GM19468 (cell line): ENCODE measurements at regions not wholly inside any gene's neighbourhood (a gene's known extent, or its start where the extent isn't known, plus 50 kb on each side); places are given as distances from the start of the nearest gene placed in this dataset.

Experiments
- ATAC-seq: cut with Tn5 transposase; IDR thresholded peaks from one replicate; pipeline ENCODE4 v1.9.1; 2021; ENCODE audit warnings: mild to moderate bottlenecking, moderate library complexity, moderate number of reproducible peaks; ENCODE audit not compliant: unreplicated experiment; ENCODE audit errors: extremely low read depth

- no peak for ATAC-seq
Measured at GRCh38 chr18:47604021-47604420, 326.4 kb downstream of the SMAD2 start.

- ATAC-seq: no peak
Measured at GRCh38 chr18:47603158-47603557, 327.3 kb downstream of the SMAD2 start.

- ATAC-seq: no peak
Measured at GRCh38 chr18:47602273-47602897, 328.1 kb downstream of the SMAD2 start.

DNA sequence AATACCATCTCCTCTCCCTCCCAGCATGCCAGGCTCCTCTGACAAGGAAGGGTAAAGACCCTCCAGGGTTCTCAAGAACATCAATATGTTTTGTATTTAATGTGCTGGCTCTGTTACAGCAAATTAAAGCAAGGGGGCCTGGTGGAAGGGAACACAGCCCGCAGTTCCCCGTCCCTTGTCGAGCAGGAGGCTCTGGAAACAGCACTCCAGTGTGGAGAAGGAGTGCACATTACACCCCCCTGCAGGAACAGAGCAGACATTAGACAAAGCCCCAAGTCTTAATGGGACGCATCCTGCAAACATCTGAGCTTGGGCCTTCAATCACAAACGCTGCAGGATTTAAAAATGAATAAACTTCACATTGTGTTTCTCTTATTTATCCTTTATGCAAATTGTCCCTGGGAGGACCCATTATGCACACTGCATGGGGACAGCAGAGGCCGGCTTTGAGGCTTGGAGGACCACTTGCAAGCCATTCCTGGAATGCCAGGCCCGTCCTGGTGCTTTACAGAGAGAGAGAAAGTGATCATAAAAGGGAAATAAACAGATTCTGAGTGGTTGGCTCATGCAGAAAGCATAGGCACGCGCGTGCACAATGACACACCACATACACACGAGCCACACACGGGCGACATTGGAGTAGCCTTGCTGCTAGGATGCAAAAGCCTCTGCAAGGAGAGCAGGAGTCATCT lies 328.7 kb downstream of the SMAD2 start:
- no peak for ATAC-seq

DNA sequence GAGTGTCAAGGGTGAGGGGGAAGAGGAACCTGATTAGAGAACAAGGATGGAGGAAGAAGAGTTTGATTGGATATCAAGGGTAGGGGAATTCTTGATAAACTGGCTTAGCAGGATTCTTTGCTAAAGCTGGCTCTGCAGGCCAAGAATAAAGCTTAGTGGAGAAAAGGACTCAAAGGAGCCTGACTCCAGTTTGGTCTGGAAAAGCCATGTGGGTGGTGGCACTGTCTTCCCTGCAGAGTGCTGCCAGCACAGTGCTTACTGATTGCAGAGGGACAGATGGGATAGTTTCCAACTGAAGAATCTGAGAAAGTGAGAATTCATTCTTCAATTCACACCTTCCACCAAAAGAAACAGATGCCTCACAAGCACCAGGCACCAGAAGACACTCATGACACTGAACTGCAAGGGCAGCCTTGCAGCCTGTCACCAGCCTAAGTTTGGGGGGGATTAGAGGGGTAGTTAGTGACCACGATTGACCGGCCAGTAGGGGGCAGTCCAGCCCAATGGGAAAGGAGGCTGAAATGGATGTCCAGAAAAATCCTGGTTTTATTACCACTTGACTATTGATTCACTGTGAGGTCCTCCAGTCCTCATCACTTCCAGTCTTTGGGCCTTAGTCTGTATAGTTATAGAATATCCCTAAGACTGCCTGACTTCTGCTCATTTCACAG lies 334.5 kb downstream of the SMAD2 start:
- ATAC-seq: no peak

DNA sequence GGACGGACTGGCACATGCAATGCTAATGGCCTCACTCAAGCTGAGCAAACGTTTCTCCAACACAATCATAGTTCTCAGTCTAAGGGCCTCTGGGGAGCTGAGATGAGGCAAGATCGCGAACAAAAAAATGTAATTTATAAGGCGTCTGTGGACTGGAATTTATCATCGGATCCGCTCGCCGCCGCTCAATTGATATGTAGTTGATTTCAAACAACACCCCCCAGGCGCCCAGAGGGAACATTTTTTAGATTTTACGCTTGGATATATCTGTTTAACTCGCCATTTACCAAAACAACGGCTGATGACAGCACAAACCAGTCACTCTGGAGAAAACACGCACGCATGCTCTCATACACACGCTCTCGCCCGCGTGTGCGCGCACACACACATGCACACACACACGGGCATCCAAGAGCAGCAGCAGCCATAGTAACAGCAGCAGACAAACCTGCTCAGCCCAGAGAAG lies 335.8 kb downstream of the SMAD2 start:
- no peak for ATAC-seq

DNA sequence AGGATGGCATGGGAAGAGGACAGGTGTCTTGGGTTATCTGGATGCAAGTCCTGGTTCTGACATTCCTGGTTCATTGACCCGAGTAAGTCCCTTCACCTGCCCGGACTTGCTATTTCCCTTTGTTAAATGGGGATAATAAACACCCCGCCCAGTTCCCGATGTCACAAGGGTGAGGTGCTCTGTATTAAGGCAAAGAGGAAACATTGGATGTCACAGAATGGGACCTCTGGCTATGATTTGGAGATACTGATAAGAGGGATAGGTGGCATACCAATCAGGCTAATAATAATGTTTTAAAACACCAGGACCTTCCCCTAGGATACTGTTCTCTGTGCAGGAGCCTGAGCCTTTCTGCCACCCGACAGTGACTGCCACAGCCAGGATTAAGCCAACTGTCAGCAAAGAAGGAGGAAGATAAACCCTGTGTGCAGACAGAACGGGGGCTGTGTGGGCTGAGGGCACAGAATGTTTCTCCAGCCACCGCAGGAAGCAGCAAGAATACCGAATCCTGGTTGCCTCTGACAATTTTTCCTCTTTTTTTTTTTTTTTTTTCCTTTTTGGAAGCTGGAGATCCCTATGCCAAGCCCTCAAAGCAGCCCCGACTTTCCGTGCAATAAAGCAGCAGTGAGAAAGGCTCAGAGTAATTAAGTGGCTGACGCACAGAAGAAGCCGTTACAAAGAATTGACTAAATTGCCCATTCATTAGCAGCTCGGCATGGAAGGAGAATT lies 336.6 kb downstream of the SMAD2 start:
- no peak for ATAC-seq

GRCh38 chr18:47591429-47591828 lies 339.0 kb downstream of the SMAD2 start:
- ATAC-seq: no peak

DNA sequence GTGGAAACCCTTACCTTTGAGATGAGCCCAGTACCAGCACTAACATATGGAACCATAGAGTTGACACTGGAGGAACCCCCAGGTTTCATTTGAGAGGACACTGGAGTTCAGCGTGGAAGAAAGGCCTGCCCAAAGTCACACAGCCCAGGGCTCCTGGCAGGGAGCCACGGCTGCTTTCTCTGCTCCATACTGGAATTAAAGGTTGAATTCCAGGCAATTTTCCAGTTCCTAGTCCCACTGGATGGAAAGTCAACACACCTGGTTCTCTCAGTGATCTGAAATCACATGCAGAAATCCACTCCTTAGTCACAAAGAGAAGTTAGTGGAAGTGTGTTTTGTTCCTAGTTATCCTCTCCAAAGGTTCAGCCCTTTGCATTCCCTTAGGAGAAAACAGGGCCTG lies 336.1 kb upstream of the SKOR2 start:
- no peak for ATAC-seq

GRCh38 chr18:47586418-47587070 lies 335.1 kb upstream of the SKOR2 start:
- no peak for ATAC-seq

DNA sequence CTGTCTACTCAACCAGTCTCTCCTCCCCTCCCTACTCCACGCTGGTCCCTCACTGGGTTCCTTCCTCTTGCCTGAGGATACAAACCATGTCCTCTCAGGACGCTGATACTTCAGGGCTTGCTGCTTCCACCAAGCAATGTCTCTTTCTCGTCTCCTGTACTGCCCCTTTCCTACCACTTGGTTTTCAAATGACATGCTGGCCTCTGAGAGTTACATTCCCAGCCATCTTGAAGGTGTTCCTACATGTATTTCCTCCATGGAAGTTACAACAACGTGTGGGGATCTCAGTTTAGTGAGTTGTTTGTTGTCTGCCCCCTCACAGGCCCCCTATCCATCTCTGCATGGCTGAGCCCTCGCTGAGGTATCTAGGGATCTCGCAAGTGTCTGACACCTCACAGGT lies 334.5 kb upstream of the SKOR2 start:
- ATAC-seq: no peak

DNA sequence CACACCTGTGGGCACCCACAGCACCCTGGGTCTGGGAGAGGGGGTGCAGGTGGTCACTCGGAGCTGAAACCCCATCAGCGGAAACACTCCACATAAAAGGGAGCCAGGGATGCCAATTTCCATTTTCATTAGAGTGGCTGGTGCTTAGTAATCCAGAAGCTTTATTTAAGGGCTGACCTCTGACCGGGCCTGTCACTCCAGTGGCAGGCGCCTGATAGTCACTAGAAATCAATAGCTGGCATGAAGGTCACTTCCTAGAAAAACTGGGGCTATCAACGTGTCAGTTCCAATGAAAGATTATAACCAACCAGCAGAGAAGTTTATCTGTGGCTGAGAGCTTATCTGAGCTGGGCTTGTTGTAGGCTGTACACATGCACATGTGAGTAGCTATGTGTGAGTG lies 333.7 kb upstream of the SKOR2 start:
- ATAC-seq: no peak

GRCh38 chr18:47582093-47582492 lies 330.6 kb upstream of the SKOR2 start:
- no peak for ATAC-seq

DNA sequence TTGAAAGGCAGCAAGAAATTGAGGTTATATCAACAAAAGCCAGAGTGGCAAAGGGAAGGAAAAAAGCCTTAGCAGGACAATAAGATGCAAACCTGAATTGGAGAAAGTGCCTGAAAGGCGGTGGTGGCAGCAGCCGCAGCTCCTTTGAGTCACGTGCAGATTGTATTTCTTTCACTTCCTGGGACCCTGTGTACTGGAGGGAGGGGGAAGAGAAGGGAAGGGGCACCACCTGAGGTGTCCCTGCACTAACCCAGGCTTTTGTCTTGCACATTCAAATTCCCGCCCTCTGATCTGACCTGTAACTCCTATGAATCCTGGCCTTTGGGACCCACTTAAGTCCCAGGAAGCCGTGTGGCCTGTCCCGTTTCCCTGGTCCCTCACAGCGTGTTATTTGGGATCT lies 326.1 kb upstream of the SKOR2 start:
- no peak for ATAC-seq

DNA sequence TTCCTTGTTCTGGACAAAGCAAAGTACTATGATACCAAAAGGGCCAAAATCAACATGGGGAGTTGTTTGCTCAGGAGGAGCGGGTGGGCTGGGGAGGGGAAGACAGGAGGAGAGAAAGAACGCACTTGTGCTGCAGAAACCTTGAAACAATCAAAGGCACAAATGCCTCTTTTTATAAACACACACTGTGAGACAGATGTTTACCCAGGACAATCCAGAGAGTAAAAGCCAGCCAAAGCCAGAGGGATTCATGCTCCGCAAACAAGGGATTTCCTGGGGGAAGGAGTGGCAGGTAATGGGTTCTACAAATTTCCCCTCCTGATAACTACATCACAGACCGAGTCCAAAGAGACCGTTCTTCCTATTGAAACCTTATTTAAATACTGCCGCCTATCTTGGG lies 323.5 kb upstream of the SKOR2 start:
- ATAC-seq: no peak

DNA sequence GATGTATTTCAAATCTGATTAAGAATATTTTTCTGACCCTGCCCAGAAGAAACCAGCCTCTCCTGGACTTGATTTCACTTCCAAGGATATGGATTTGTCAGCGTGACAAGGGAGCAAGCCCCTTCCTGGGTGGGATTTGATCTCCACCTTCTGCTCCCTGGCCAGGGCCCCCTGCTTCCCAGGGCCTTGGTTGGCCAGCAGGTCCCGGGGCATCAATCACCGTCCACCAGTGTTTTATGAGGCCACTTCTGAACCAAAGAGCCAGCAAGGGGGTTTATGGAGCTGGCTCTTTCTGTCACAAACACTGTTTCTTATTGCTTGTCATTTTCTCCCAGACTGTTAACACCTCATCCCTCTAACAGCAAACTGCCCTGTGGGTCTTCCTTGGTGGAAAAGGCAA lies 320.5 kb upstream of the SKOR2 start:
- no peak for ATAC-seq

GRCh38 chr18:47566809-47567208 lies 315.3 kb upstream of the SKOR2 start:
- no peak for ATAC-seq

GRCh38 chr18:47560723-47561715 lies 309.6 kb upstream of the SKOR2 start:
- ATAC-seq: no peak

DNA sequence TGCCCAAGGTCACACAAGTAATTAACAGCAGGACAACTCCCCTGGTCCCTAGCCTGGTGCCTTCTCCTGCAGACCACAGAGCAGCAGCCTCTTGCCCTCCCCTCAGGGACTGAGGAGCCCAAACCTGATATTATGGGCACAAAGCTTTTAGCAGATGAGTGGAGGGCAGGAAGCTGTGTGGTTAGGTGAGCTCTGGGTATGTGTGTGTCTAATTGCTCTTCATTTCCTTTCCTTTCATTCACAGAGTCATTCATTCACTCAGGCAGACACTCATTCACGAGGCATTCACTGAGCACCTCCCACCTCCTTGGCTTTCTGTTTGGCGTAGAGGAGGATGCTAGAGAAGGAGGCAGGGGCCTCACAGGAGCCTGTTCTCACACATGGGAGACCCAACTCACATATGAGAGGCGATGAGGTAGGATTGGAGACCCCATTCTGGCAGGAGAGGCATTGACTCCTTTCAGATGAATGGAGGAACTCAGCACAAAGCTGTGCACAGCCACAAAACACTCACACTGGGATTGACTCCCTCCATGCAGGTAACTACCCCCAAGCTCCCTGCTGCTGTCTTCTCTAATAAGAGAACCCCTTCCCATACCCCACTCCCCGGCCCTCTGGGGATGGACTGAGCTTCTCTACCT lies 306.8 kb upstream of the SKOR2 start:
- no peak for ATAC-seq
